Fibroblast of pulmonary artery (primary cell): ENCODE measurements at regions not wholly inside any gene's neighbourhood (a gene's known extent, or its start where the extent isn't known, plus 50 kb on each side); places are given as distances from the start of the nearest gene placed in this dataset.

Experiments used
- DNase-seq: peaks from one replicate; pipeline ENCODE4 v3.0.0-alpha.2; 2010; ENCODE audit warnings: low read depth
- H3K4me3 ChIP-seq: replicated peaks from 2 replicates; pipeline ENCODE4 v1.5.1; 2011; ENCODE audit warnings: low read depth, mild to moderate bottlenecking, control low read depth, low read length, moderate library complexity
- CTCF ChIP-seq: IDR thresholded peaks from 2 replicates; pipeline ENCODE4 v1.5.1; 2011; ENCODE audit warnings: mild to moderate bottlenecking, control low read depth, low read length, inconsistent platforms; ENCODE audit errors: missing control alignments

GRCh38 chr2:21916934-21917522 is 793.3 kb downstream of the TDRD15 start:
- H3K4me3 ChIP-seq, result no peak overlapping the region
- TF ChIP-seq CTCF, result no peak
- no peak for DNase-seq

- H3K4me3 ChIP-seq, result no peak overlapping the region
- TF ChIP-seq CTCF, result no peak
- no peak for DNase-seq
Measured at GRCh38 chr2:21920721-21921120, 797.0 kb downstream of the TDRD15 start.

- DNase-seq, result no peak
Measured at GRCh38 chr2:21924640-21925285, 801.0 kb downstream of the TDRD15 start.

GRCh38 chr2:21928292-21928691 is 804.5 kb downstream of the TDRD15 start:
- no peak for TF ChIP-seq CTCF
- no peak overlapping the region for H3K4me3 ChIP-seq
- no peak for DNase-seq

More at GRCh38 chr2:21924640-21925285, 801.0 kb downstream of the TDRD15 start:
- H3K4me3 ChIP-seq, result no peak overlapping the region
- TF ChIP-seq CTCF, result no peak

- no peak for TF ChIP-seq CTCF
- H3K4me3 ChIP-seq, result no peak overlapping the region
Measured at GRCh38 chr2:21930226-21930625, 806.5 kb downstream of the TDRD15 start.

GRCh38 chr2:21939967-21940366 is 816.2 kb downstream of the TDRD15 start:
- DNase-seq, result no peak
- H3K4me3 ChIP-seq, result no peak overlapping the region
- TF ChIP-seq CTCF, result no peak

More at GRCh38 chr2:21930226-21930625, 806.5 kb downstream of the TDRD15 start:
- DNase-seq, result no peak

GRCh38 chr2:21944536-21944935 is 820.8 kb downstream of the TDRD15 start:
- no peak overlapping the region for H3K4me3 ChIP-seq
- DNase-seq, result no peak
- no peak for TF ChIP-seq CTCF
